H1 (cell line): ENCODE measurements at regions not wholly inside any gene's neighbourhood (a gene's known extent, or its start where the extent isn't known, plus 50 kb on each side); places are given as distances from the start of the nearest gene placed in this dataset.

Experiments used
- CTCF ChIA-PET: fragments of 300-600 bp; sonication (Branson Sonifier 250); formaldehyde crosslinking; loops from one replicate; lab custom pipeline; 2021; ENCODE audit not compliant: partially characterized antibody; lab: Charles Lee
- POLR2A ChIA-PET: fragments of 300-600 bp; sonication (Branson Sonifier 250); formaldehyde crosslinking; loops from one replicate; lab custom pipeline; 2021; ENCODE audit warnings: inconsistent platforms; ENCODE audit not compliant: partially characterized antibody; lab: Charles Lee
- DNase-seq, 2 experiments: peaks; one replicate each; pipeline versions ENCODE4 v3.0.0 to v3.0.0-alpha.2; 2010 to 2022; ENCODE audit warnings: low spot score in 2 of 2, low read depth in 1 of 2, mixed read lengths in 1 of 2
- FAIRE-seq: peaks from 2 replicates; lab custom pipeline; 2011; peaks lifted over from hg19 to GRCh38; lab: Jason Lieb, UNC
- H2AFZ ChIP-seq: 2 replicates; pipeline ENCODE4 v1.8.1; 2012; ENCODE audit warnings: low read length, inconsistent platforms
- H2AK5ac ChIP-seq: 2 replicates; pipeline ENCODE4 v1.6.1; 2013; ENCODE audit warnings: low read depth, low read length
- H2BK120ac ChIP-seq: replicated peaks from 2 replicates; pipeline ENCODE3; 2013; ENCODE audit warnings: low read depth, low read length, inconsistent platforms
- H2BK12ac ChIP-seq: 2 replicates; pipeline ENCODE4 v1.6.1; 2013; ENCODE audit warnings: low read depth, low read length
- H2BK15ac ChIP-seq: 2 replicates; pipeline ENCODE4 v1.6.1; 2013; ENCODE audit warnings: low read length
- H2BK20ac ChIP-seq: 2 replicates; pipeline ENCODE4 v1.6.1; 2013; ENCODE audit warnings: low read length
- H2BK5ac ChIP-seq: 2 replicates; pipeline ENCODE4 v1.6.1; 2013; ENCODE audit warnings: low read depth, low read length
- H3K14ac ChIP-seq: 2 replicates; pipeline ENCODE4 v1.6.1; 2013; ENCODE audit warnings: inconsistent platforms; ENCODE audit not compliant: insufficient read length
- H3K18ac ChIP-seq: 2 replicates; pipeline ENCODE4 v1.6.1; 2013; ENCODE audit warnings: low read length; ENCODE audit errors: extremely low read depth
- H3K23ac ChIP-seq: 2 replicates; pipeline ENCODE4 v1.6.1; 2013; ENCODE audit warnings: inconsistent platforms; ENCODE audit not compliant: insufficient read length
- H3K23me2 ChIP-seq: 2 replicates; pipeline ENCODE4 v1.6.1; 2013; ENCODE audit warnings: low read depth, low read length
- H3K27ac ChIP-seq: 2 replicates; pipeline ENCODE4 v1.6.1; 2011; ENCODE audit warnings: low read depth, low read length, inconsistent platforms
- H3K27me3 ChIP-seq, 4 experiments: replicated peaks in 1 of 4; 1 replicate in 1 of 4; 2 replicates in 3 of 4; pipeline versions ENCODE4 v1.6.1 to v1.8.1; 2011 to 2013; ENCODE audit warnings: low read length in 3 of 4, mild to moderate bottlenecking in 3 of 4, inconsistent platforms in 2 of 4, mixed read lengths in 2 of 4, moderate library complexity in 1 of 4; ENCODE audit not compliant: control insufficient read depth in 3 of 4, insufficient read depth in 3 of 4; ENCODE audit errors: extremely low read depth in 1 of 4
- H3K36me3 ChIP-seq, 4 experiments: 2 replicates each; pipeline versions ENCODE4 v1.6.1 to v1.8.1; 2011 to 2013; ENCODE audit warnings: mild to moderate bottlenecking in 4 of 4, low read length in 3 of 4, moderate library complexity in 2 of 4, control low read depth in 1 of 4, inconsistent platforms in 1 of 4; ENCODE audit not compliant: insufficient read depth in 4 of 4, control insufficient read depth in 2 of 4
- H3K4ac ChIP-seq: replicated peaks from 2 replicates; pipeline ENCODE3; 2013; ENCODE audit warnings: low read length, low read depth, mixed read lengths, inconsistent platforms; ENCODE audit not compliant: insufficient read length
- H3K4me1 ChIP-seq, 4 experiments: replicated peaks in 1 of 4; 1 replicate in 1 of 4; 2 replicates in 3 of 4; pipeline versions ENCODE4 v1.6.1 to v1.8.1; 2011 to 2013; ENCODE audit warnings: low read length in 3 of 4, inconsistent platforms in 2 of 4, mixed read lengths in 1 of 4; ENCODE audit not compliant: insufficient read depth in 4 of 4, control insufficient read depth in 3 of 4
- H3K4me2 ChIP-seq, 2 experiments: 2 replicates each; pipeline versions ENCODE4 v1.6.1 to v1.8.1; 2011 to 2013; ENCODE audit warnings: low read depth in 2 of 2, low read length in 2 of 2, control low read depth in 1 of 2, inconsistent platforms in 1 of 2, mild to moderate bottlenecking in 1 of 2; ENCODE audit not compliant: insufficient read depth in 1 of 2
- H3K4me3 ChIP-seq, 4 experiments: fragments of 200-600, 300-600 bp in 1 of 4; sonication (generic), shearing (Covaris generic), sonication (Bioruptor Twin) in 1 of 4; 2 replicates each; pipeline versions ENCODE4 v1.5.1 to v1.8.1; 2011 to 2016; ENCODE audit warnings: low read length in 4 of 4, low read depth in 3 of 4, control low read depth in 2 of 4, inconsistent platforms in 2 of 4, mild to moderate bottlenecking in 2 of 4, mixed read lengths in 1 of 4, moderate library complexity in 1 of 4; ENCODE audit not compliant: insufficient read depth in 2 of 4; ENCODE audit errors: extremely low read depth in 1 of 4
- H3K56ac ChIP-seq: replicated peaks from 2 replicates; pipeline ENCODE3; 2013; ENCODE audit warnings: low read depth, mild to moderate bottlenecking, mixed read lengths, low read length, inconsistent platforms; ENCODE audit not compliant: insufficient read length
- H3K79me1 ChIP-seq: 2 replicates; pipeline ENCODE4 v1.6.1; 2013; ENCODE audit warnings: low read depth, low read length, control low read depth
- H3K79me2 ChIP-seq, 2 experiments: 2 replicates each; pipeline versions ENCODE4 v1.6.1 to v1.8.1; 2012 to 2013; ENCODE audit warnings: low read length in 2 of 2, mild to moderate bottlenecking in 2 of 2, inconsistent platforms in 1 of 2; ENCODE audit not compliant: insufficient read depth in 2 of 2, control insufficient read depth in 1 of 2
- H3K9ac ChIP-seq, 4 experiments: replicated peaks in 1 of 4; 1 replicate in 1 of 4; 2 replicates in 3 of 4; pipeline versions ENCODE4 v1.6.1 to v1.8.1; 2011 to 2013; ENCODE audit warnings: low read depth in 3 of 4, low read length in 3 of 4, control low read depth in 2 of 4, mild to moderate bottlenecking in 2 of 4, moderate library complexity in 2 of 4, inconsistent platforms in 1 of 4; ENCODE audit errors: extremely low read depth in 1 of 4
- H3K9me3 ChIP-seq, 2 experiments: 2 replicates each; pipeline versions ENCODE4 v1.6.1 to v1.8.1; 2012 to 2013; ENCODE audit warnings: mild to moderate bottlenecking in 2 of 2, moderate library complexity in 2 of 2, control low read depth in 1 of 2, inconsistent platforms in 1 of 2, low read depth in 1 of 2, low read length in 1 of 2, mixed read lengths in 1 of 2; ENCODE audit not compliant: insufficient read depth in 2 of 2
- H4K20me1 ChIP-seq, 2 experiments: replicated peaks in 1 of 2; 2 replicates each; pipeline versions ENCODE3 to v1.8.1; 2011 to 2013; ENCODE audit warnings: inconsistent platforms in 2 of 2, low read length in 2 of 2, mild to moderate bottlenecking in 1 of 2; ENCODE audit not compliant: insufficient read depth in 2 of 2, control insufficient read depth in 1 of 2
- H4K5ac ChIP-seq: 2 replicates; pipeline ENCODE4 v1.6.1; 2013; ENCODE audit warnings: low read length, low read depth, mixed read lengths, inconsistent platforms; ENCODE audit not compliant: insufficient read length
- H4K8ac ChIP-seq: 2 replicates; pipeline ENCODE4 v1.8.0; 2013; ENCODE audit warnings: mild to moderate bottlenecking, moderate library complexity, low read length, inconsistent platforms; ENCODE audit not compliant: insufficient read depth; ENCODE audit errors: extremely low read depth
- H4K91ac ChIP-seq: replicated peaks from 2 replicates; pipeline ENCODE3; 2013; ENCODE audit warnings: low read length, mixed read lengths, inconsistent platforms; ENCODE audit not compliant: insufficient read length
- ATF3 ChIP-seq: IDR thresholded peaks from 2 replicates; pipeline ENCODE4 v1.6.1; 2011; ENCODE audit warnings: low read depth, mild to moderate bottlenecking, low read length; ENCODE audit not compliant: insufficient read depth
- WGBS, 2 experiments: shearing (Covaris generic) in 1 of 2; methylation state at CpG; one replicate each; pipeline versions ENCODE4 v1.1.6 to v1.1.7; 2013 to 2015; ENCODE audit warnings: low lambda C conversion rate in 2 of 2, mixed read lengths in 2 of 2, inconsistent platforms in 1 of 2, low coverage in 1 of 2, missing lambda C conversion rate in 1 of 2; ENCODE audit not compliant: insufficient replicate concordance in 2 of 2, insufficient coverage in 1 of 2, insufficient read length in 1 of 2; ENCODE audit errors: extremely low coverage in 1 of 2, missing lambda C conversion rate in 1 of 2; 5-methylcytosine and 5-hydroxymethylcytosine counted together

- Histone ChIP-seq H3K56ac (no peak overlapping the region), H3K4ac (no peak overlapping the region), H2BK15ac (no peak overlapping the region), H3K36me3 (no peaks in the 10 kb centered on the region), H2AFZ (no peak overlapping the region), H3K23me2 (no peaks in the 10 kb centered on the region), H3K27ac (no peak overlapping the region), H2BK120ac (no peak overlapping the region), H3K4me2 (no peak overlapping the region), H2AK5ac (no peak overlapping the region), H3K79me1 (no peaks in the 10 kb centered on the region), H3K4me3 (no peak overlapping the region), H3K27me3 (no peaks in the 10 kb centered on the region), H3K9me3 (no peaks in the 10 kb centered on the region), H4K8ac (no peak overlapping the region), H3K79me2 (no peaks in the 10 kb centered on the region), H3K4me1 (no peaks in the 10 kb centered on the region), H2BK5ac (no peak overlapping the region), H3K14ac (no peak overlapping the region), H4K91ac (no peak overlapping the region), H3K9ac (no peak overlapping the region), H3K18ac (no peak overlapping the region), H2BK12ac (no peak overlapping the region), H4K5ac (no peak overlapping the region), H2BK20ac (no peak overlapping the region), H4K20me1 (no peaks in the 10 kb centered on the region), H3K23ac (no peak overlapping the region)
- no peak for DNase-seq
- POLR2A ChIA-PET = no interaction called here
- WGBS, 2 experiments = 91% methylated on average over 3 of the region's 3 CpGs; no CpG with 5 or more reads in 1 of the 2 experiments
- CTCF ChIA-PET = interaction anchor here (0.7 kb wide), 1 partner anchor 9 kb away, joined by 3 read pairs; no protein-coding TSS in a partner anchor
- TF ChIP-seq ATF3 = no peak
- no peak for FAIRE-seq
Measured at GRCh38 chr10:4077804-4078203, 292.8 kb upstream of the KLF6 start.
